LNCaP clone FGC (cell line): ENCODE measurements at regions not wholly inside any gene's neighbourhood (a gene's known extent, or its start where the extent isn't known, plus 50 kb on each side); places are given as distances from the start of the nearest gene placed in this dataset.

Experiments used
- DNase-seq: peaks from one replicate; pipeline ENCODE4 v3.0.0-alpha.2; 2011; ENCODE audit warnings: low read depth
- H3K4me3 ChIP-seq: 2 replicates; pipeline ENCODE4 v1.5.1; 2011; ENCODE audit warnings: mild to moderate bottlenecking, low read depth, low read length, control low read depth
- CTCF ChIP-seq: IDR thresholded peaks from 2 replicates; pipeline ENCODE4 v1.5.1; 2012; ENCODE audit warnings: mild to moderate bottlenecking; ENCODE audit not compliant: control insufficient read depth, insufficient read depth; ENCODE audit errors: extremely low read depth

GRCh38 chr5:89374144-89374784, 491.3 kb upstream of the MEF2C start:
- H3K4me3 ChIP-seq, result no peak overlapping the region
- TF ChIP-seq CTCF, result no peak
- peak; percentile 11 for DNase-seq

GRCh38 chr5:89372176-89372575, 489.2 kb upstream of the MEF2C start:
- no peak for TF ChIP-seq CTCF
- DNase-seq, result no peak
- no peak overlapping the region for H3K4me3 ChIP-seq

- H3K4me3 ChIP-seq, result no peak overlapping the region
These were observed 488.7 kb upstream of the MEF2C start for GRCh38 chr5:89371646-89372045.

GRCh38 chr5:89359046-89359445, 476.1 kb upstream of the MEF2C start:
- no peak for DNase-seq
- no peak for TF ChIP-seq CTCF
- H3K4me3 ChIP-seq, result no peak overlapping the region

More at GRCh38 chr5:89371646-89372045, 488.7 kb upstream of the MEF2C start:
- DNase-seq, result no peak
- no peak for TF ChIP-seq CTCF

- DNase-seq, result no peak
- no peak overlapping the region for H3K4me3 ChIP-seq
- TF ChIP-seq CTCF, result no peak
These were observed 471.0 kb upstream of the MEF2C start for GRCh38 chr5:89353837-89354551.

GRCh38 chr5:89351975-89352374, 469.0 kb upstream of the MEF2C start:
- no peak for TF ChIP-seq CTCF
- no peak overlapping the region for H3K4me3 ChIP-seq
- no peak for DNase-seq
